EL (cell line): ENCODE measurements at regions not wholly inside any gene's neighbourhood (a gene's known extent, or its start where the extent isn't known, plus 50 kb on each side); places are given as distances from the start of the nearest gene placed in this dataset.
"Not testable (repeated sequence)": the region's sequence is repeated elsewhere in the genome, so short reads cannot be mapped to it uniquely, and the experiment has no call there.

Experiments used
- DNase-seq: peaks from one replicate; pipeline ENCODE4 v3.0.0-alpha.2; 2016

DNA sequence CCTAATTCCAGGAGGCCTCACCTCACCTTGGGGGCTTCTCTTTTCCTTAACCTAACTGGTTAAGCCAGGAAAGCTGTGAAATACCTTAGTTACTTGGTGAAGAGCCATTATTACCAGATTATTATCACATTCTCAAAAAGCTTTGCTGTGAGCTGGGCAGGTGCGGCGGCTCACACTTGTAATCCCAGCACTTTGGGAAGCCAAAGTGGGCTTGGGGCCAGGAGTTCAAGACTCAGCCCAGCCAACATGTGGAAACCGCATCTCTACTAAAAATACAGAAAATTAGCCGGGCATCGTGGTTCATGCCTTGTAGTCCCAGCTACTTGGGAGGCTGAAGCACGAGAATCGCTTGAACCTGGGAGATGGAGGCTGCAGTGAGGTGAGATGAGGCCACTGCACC is 102.4 kb upstream of the KLF6 start:
- DNase-seq: no peak

- peak; percentile 97 for DNase-seq
Observed at GRCh38 chr10:3886641-3887251, 101.7 kb upstream of the KLF6 start.

GRCh38 chr10:3886191-3886590 is 101.2 kb upstream of the KLF6 start:
- no peak for DNase-seq

DNA sequence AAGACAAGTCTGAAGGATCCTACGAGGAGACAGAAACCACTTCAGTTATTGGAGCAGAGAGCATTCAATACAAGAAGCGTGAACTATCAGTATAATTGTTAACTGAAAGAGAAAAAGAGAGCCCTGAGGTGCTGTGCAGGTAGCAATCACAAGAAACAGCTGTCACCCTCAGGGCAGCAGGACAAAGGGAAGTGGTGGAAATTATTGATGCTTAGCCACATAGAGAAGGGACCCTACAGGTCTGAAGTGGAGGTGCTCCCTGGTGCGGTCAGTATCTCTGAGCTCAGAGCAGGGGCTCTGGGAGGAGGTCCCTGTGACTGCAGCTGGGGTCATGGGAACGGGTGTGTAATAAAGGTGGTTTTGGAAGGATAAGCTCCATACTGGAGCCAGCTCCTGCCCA is 97.8 kb upstream of the KLF6 start:
- no peak for DNase-seq

DNA sequence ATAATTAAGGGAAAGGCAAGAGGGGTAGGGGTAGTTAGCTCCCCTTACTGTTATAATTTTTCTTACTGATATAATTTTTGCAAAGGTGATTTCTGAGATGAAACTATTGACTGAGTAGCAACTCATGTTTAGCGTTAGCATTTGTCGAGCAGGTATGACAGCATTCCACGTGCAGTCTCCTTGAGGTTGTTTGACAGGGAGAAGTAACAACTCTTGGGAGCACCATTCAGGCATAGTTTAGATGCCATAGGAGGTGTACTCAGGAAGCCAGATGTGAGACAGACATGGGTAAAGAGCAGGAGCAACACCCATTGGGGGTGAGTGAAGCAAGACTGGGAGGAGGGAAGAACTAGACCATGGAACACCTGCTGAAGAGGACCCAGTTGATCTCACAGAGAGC is 96.6 kb upstream of the KLF6 start:
- DNase-seq: no peak

DNA sequence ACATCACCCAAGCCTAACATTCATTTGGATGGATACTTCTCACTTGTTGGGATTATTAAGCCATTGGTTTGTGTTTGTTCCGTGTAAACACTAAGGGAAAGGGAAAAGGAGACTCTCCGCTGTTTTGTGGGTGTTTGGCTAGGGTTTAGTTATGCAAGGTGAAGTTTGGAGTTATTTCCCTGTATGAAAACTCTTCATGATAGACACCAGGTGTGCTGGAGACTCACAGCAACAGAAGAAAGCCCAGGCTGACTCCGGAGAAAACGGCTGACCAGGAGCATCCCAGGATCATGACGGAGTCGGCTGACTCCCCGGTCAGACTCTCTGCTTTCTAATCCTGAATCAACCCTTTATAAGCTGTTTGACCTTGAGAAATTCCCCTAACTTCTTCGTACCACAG is 94.1 kb upstream of the KLF6 start:
- no peak for DNase-seq

DNA sequence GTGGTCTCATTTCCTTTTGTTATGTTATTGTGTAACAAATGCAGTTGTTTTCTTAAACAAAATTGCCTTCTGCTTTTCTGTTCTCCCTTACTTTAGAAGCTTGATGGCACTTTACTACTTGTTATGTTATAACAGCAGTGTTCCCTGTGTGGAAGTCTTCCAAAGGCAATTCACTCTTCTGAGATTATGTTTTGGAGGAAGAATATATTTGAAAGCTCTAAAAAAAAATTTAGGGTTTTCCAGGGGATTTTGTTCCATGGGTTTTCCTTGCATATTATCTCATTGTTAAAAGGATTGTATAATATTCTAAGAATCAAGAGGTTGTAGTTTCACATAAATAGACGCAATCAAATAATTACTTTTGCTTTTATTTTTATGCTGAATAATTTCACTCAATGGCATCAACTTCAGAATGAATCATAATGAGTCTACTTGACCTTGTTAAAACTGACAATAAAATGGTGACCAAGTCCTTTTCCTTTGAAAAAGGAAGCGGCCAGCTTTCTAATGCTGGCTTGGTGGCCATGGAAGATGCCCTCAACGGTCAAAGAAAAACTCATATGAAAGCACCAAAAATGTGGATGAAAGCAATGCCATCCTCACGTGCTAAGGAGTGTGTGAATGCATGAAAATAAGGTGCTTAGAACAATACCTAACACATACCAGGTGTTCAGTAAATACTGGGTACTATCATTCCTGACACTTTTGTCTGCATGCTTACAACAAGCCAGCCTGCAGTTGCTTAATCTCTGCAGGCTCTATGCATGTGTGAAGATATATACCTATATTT is 92.4 kb upstream of the KLF6 start:
- peak; percentile 23 for DNase-seq

DNA sequence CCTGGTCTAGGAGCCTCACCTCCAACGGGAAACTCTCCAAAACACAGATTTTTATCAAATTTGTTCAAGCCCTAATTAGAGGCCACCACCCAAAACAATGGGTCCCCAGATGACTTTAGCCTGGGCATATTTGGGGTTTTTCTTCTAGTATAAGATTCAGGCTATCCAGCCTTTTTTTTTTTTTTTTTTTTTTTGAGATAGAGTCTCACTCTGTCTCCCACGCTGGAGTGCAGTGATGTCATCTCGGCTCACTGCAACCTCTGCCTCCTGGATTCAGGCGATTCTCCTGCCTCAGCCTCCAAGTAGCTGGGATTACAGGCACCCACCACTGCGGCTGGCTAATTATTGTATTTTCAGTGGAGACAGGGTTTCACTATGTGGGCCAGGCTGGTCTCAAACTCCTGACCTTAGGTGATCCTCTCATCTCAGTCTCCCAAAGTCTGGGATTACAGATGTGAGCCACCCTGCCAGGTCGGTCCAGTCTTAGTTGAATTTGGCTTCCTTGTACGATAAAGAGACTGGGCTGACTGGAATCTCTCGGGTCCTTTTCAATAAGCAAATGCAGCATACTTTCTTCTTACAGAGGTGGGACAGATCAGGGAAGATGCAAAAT is 91.4 kb upstream of the KLF6 start:
- peak; percentile 16 for DNase-seq

DNA sequence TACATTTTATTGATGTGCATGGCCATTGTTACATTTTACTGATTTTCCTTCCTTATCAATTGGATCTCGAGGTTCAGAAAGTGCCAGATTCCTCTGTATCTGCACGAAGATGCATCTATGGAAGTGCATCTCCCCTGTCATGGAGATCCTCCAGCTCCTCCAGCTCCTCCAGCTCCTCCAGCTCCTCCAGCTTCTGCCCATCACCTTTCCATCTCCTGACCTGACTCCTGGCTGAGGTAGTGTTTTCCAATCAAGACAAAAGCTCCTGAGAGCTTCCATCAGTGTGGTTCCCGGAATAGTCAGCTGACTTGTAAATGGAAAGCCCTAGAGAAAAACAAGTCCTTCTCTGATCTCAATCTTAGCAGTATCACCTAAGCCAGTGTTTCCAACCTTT is 90.8 kb upstream of the KLF6 start:
- DNase-seq: no peak

- DNase-seq: no peak
Observed at GRCh38 chr10:3874990-3875841, 90.2 kb upstream of the KLF6 start.

DNA sequence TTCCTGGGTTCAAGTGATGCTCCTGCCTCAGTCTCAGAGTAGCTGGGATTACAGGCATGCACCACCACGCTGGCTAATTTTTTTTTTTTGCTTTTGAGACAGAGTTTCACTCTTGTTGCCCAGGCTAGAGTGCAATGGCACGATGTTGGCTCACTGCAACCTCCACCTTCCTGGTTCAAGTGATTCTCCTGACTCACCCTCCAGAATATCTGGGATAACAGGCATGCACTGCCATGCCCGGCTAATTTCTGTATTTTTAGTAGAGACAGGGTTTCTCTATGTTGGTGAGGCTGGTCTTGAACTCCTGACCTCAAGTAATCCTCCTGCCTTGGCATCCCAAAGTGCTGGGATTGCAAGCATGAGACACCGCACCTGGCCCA is 89.6 kb upstream of the KLF6 start:
- DNase-seq: not testable (repeated sequence)

GRCh38 chr10:3873728-3874461 is 88.9 kb upstream of the KLF6 start:
- peak; percentile 24 for DNase-seq

DNA sequence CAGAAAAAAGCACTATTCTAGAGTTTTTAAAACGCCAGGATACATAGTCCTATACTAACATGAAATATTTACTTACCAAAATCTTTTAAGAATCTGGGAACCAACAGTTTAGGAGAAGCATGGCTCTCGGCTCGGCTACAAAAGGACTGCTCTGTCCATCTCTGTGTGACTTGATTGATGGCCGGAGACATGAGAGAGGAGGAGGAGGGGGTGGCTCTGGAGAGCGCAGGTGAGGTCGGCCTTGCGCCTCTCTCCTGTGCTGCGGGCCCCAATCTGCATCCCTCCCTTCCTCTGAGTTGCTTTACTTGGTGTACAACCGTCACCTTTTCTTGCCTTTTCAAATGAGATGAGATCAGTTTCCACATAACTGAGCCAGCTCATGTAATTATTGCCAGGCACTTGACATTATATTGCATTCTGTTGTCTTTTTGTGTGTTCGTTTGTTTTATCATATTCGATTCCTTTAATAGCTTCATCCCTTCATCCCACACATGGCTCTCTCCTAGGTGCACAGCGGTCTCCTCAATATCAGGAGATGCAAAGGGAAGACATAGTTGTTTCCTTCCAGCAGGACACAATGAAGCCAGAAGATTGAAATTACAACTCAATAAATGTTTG is 87.8 kb upstream of the KLF6 start:
- no peak for DNase-seq

- DNase-seq: no peak
Observed at GRCh38 chr10:3871424-3871996, 86.5 kb upstream of the KLF6 start.

GRCh38 chr10:3869036-3869435 is 84.0 kb upstream of the KLF6 start:
- no peak for DNase-seq

GRCh38 chr10:3868271-3868664 is 83.3 kb upstream of the KLF6 start:
- no peak for DNase-seq

- DNase-seq: no peak
Observed at GRCh38 chr10:3867454-3868270, 82.7 kb upstream of the KLF6 start.

GRCh38 chr10:3866332-3866731 is 81.3 kb upstream of the KLF6 start:
- DNase-seq: no peak

- no peak for DNase-seq
Observed at GRCh38 chr10:3865565-3865964, 80.6 kb upstream of the KLF6 start.

DNA sequence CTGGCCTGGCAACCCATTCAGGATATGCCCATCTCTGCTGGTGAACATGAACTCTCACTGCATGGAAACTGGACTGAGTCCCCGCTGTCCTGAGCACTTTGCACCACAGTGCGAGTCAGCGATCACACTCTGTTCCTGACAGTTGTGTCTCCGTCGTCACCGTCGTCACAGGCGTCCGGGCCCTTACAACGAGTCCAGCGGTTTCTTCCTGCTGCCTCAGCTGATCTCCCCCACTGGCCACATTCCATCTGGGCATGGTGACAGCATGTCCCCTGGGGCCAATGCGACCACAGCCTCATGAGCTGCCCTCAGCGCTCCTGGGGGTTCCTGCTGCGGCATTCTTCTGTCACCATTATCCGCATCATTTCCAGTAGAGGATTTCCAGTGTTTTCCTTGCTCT is 76.8 kb upstream of the KLF6 start:
- no peak for DNase-seq
